ENCODE measurements at regions not wholly inside any gene's neighbourhood (a gene's known extent, or its start where the extent isn't known, plus 50 kb on each side); places are given as distances from the start of the nearest gene placed in this dataset.

DNA sequence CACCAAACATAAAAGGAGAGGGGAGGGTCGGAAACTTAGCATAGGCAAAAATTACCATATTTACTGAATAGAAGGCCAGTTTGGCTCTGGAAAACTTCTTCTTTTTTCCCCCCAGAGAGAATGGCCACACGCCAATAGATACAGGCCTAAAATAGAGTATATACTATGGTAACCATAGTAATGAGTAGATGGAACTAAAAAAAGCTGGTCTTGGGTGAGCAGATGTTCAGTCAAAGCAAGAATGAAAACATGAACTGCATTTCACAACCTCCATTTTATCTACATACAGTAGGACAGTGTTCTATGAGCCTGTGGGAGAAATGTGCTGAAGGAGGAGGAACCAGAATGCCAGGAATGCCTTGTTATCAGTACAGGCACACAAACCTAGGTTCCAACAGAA, 141.7 kb upstream of the SEMA3A start:
- no peaks in the 10 kb centered on the region for H3K27me3 ChIP-seq
- ATAC-seq (no peak), DNase-seq (no peak)
- 47% methylated on average over 2 of the region's 2 CpGs for WGBS (ENCODE audit: insufficient coverage, low coverage, low lambda C conversion rate, missing lambda C conversion rate)
- no peaks in the 10 kb centered on the region for H3K9me3 ChIP-seq
- no peaks in the 10 kb centered on the region for H3K36me3 ChIP-seq
- TF ChIP-seq CTCF (IDR thresholded peaks at IDR 0.05) (no peak), POLR2A (IDR thresholded peaks at IDR 0.05) (no peak)
- H3K4me3 ChIP-seq = no peak overlapping the region
- H3K27ac ChIP-seq = no peak overlapping the region
- intact Hi-C loops (cut with DNase I) = no loop called here
- H3K4me1 ChIP-seq = no peaks in the 10 kb centered on the region

DNA sequence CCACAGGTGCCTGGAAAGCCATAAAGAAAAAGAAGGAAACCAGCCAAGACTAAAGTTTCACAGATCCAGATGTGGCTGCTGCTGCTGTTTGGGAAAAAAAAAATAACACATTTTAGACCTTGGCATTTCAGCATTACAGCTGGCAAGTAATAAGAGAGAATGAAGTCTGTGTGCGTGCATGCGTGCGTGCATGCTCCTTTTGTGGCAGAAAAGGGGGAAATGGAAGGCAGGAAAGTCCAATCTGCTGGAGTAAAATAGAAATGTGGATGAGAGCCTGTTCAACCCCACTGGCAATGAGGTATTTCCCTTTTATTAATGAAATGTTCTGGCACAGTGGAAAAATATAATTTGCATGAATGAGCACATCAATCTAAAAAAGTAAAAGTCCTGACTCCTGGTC, 137.0 kb upstream of the SEMA3A start:
- WGBS (ENCODE audit: insufficient coverage, low coverage, low lambda C conversion rate, missing lambda C conversion rate) = 100% methylated on average over 3 of the region's 3 CpGs

GRCh38 chr7:84328571-84328970, 134.0 kb upstream of the SEMA3A start:
- no peak for ATAC-seq
- WGBS (ENCODE audit: insufficient coverage, low coverage, low lambda C conversion rate, missing lambda C conversion rate) = 51% methylated on average over 2 of the region's 2 CpGs
- intact Hi-C loops (cut with DNase I) = no loop called here

More for the DNA sequence above, 137.0 kb upstream of the SEMA3A start:
- H3K27me3 ChIP-seq = no peaks in the 10 kb centered on the region
- no peak overlapping the region for H3K27ac ChIP-seq
- ATAC-seq (no peak), DNase-seq (no peak)
- H3K4me1 ChIP-seq = no peaks in the 10 kb centered on the region
- H3K4me3 ChIP-seq = no peak overlapping the region
- intact Hi-C loops (cut with DNase I) = no loop called here
- H3K9me3 ChIP-seq = no peaks in the 10 kb centered on the region
- no peaks in the 10 kb centered on the region for H3K36me3 ChIP-seq
- no peak for TF ChIP-seq POLR2A (IDR thresholded peaks at IDR 0.05)
- no peak for TF ChIP-seq CTCF (IDR thresholded peaks at IDR 0.05)

DNA sequence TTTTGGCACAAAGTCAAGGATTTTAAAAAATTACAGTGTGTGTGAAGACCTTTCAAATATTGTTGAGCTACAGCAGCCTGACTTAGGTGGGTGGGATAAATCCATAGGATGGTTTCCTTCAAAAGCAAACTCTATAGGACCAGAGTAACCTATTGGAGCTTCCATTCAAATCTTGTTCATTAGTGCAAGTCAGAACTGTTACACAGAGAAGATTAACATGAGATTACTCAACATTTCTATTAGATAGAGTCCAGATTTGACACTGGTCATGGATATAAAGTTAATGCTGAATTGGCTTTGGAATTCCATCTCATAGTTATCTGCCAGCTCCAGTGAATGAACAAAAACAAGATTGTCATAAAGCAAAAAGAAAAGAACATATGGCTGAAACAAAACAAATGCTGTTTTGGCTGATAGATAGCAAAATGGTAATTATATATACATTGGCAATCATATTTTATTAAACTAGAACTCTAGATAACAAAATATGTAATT, 129.6 kb upstream of the SEMA3A start:
- no peaks in the 10 kb centered on the region for H3K36me3 ChIP-seq
- H3K27ac ChIP-seq = no peak overlapping the region
- no peak for DNase-seq
- H3K27me3 ChIP-seq = no peaks in the 10 kb centered on the region
- ATAC-seq = no peak
- H3K4me3 ChIP-seq = no peak overlapping the region
- H3K4me1 ChIP-seq = no peaks in the 10 kb centered on the region
- TF ChIP-seq POLR2A (IDR thresholded peaks at IDR 0.05) (no peak), CTCF (IDR thresholded peaks at IDR 0.05) (no peak)
- no peaks in the 10 kb centered on the region for H3K9me3 ChIP-seq
- intact Hi-C loops (cut with DNase I) = no loop called here

More at GRCh38 chr7:84328571-84328970, 134.0 kb upstream of the SEMA3A start:
- no peaks in the 10 kb centered on the region for H3K4me1 ChIP-seq
- H3K27me3 ChIP-seq = no peaks in the 10 kb centered on the region
- no peaks in the 10 kb centered on the region for H3K9me3 ChIP-seq
- H3K36me3 ChIP-seq = no peaks in the 10 kb centered on the region
- no peak for TF ChIP-seq POLR2A (IDR thresholded peaks at IDR 0.05)
- no peak for TF ChIP-seq CTCF (IDR thresholded peaks at IDR 0.05)
- no peak overlapping the region for H3K27ac ChIP-seq
- DNase-seq = no peak
- H3K4me3 ChIP-seq = no peak overlapping the region

- intact Hi-C loops (cut with DNase I) = no loop called here
- ATAC-seq = no peak
These were observed 122.9 kb upstream of the SEMA3A start for GRCh38 chr7:84317536-84317935.

More at GRCh38 chr7:84317536-84317935, 122.9 kb upstream of the SEMA3A start:
- no peaks in the 10 kb centered on the region for H3K36me3 ChIP-seq
- H3K9me3 ChIP-seq = no peaks in the 10 kb centered on the region
- no peak overlapping the region for H3K27ac ChIP-seq
- H3K4me3 ChIP-seq = no peak overlapping the region
- H3K4me1 ChIP-seq = no peaks in the 10 kb centered on the region
- H3K27me3 ChIP-seq = no peaks in the 10 kb centered on the region
- TF ChIP-seq POLR2A (IDR thresholded peaks at IDR 0.05) (no peak), CTCF (IDR thresholded peaks at IDR 0.05) (no peak)
- DNase-seq = no peak

All from right lobe of liver (tissue), 6 donors.